ENCODE measurements at regions not wholly inside any gene's neighbourhood (a gene's known extent, or its start where the extent isn't known, plus 50 kb on each side); places are given as distances from the start of the nearest gene placed in this dataset.

DNA sequence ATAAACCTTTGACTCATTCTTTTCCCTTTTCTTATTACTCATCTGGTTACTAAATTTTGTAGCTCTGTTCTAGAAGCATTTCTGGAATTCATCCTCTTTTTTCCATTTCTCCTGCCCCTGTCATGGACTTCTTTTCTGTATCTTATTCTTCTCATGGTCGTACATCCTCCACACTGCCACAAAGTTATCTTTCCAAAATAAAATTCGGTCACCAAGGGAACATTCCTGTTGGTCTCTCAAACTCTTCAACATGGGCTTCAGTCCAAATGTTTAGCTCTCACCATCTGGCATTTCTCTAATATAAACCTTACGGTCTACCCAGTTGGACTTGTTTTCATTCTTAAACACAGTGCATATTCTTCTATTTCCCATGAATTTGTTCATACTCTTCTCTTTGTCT is 428.8 kb upstream of the ID4 start:
- Histone ChIP-seq H2AFZ (ENCODE audit: low read depth, low read length) (no peak overlapping the region), H4K20me1 (ENCODE audit: insufficient read depth, low read length) (no peaks in the 10 kb centered on the region), H3K4me1 (ENCODE audit: insufficient read depth, low read length) (no peaks in the 10 kb centered on the region), H3K4me3 (ENCODE audit: low read depth in 1 of 2, low read length in 2 of 2) (no peak overlapping the region), H3K36me3 (ENCODE audit: insufficient read depth, low read length) (no peaks in the 10 kb centered on the region), H3K27ac (ENCODE audit: low read length) (no peak overlapping the region), H3K9ac (ENCODE audit: low read depth, low read length) (no peak overlapping the region), H3K27me3 (ENCODE audit: insufficient read depth, low read length, poor library complexity) (no peaks in the 10 kb centered on the region), H3K79me2 (ENCODE audit: insufficient read depth, low read length) (no peaks in the 10 kb centered on the region), H3K4me2 (ENCODE audit: insufficient read depth, low read length) (no peak overlapping the region), H3K9me3 (ENCODE audit: insufficient read depth, low read length, severe bottlenecking) (no peaks in the 10 kb centered on the region)
- DNase-seq (no peak), ATAC-seq (ENCODE audit: insufficient read depth, low read depth) (no peak)
- TF ChIP-seq, protein P1, sequence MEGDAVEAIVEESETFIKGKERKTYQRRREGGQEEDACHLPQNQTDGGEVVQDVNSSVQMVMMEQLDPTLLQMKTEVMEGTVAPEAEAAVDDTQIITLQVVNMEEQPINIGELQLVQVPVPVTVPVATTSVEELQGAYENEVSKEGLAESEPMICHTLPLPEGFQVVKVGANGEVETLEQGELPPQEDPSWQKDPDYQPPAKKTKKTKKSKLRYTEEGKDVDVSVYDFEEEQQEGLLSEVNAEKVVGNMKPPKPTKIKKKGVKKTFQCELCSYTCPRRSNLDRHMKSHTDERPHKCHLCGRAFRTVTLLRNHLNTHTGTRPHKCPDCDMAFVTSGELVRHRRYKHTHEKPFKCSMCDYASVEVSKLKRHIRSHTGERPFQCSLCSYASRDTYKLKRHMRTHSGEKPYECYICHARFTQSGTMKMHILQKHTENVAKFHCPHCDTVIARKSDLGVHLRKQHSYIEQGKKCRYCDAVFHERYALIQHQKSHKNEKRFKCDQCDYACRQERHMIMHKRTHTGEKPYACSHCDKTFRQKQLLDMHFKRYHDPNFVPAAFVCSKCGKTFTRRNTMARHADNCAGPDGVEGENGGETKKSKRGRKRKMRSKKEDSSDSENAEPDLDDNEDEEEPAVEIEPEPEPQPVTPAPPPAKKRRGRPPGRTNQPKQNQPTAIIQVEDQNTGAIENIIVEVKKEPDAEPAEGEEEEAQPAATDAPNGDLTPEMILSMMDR (IDR thresholded peaks at IDR 0.05; ENCODE audit: borderline replicate concordance, extremely low read depth, low read length, poor library complexity, severe bottlenecking) = no peak
- TF ChIP-seq EZH2 (IDR thresholded peaks at IDR 0.05; ENCODE audit: borderline replicate concordance, low read depth, low read length, severe bottlenecking) = no peak

DNA sequence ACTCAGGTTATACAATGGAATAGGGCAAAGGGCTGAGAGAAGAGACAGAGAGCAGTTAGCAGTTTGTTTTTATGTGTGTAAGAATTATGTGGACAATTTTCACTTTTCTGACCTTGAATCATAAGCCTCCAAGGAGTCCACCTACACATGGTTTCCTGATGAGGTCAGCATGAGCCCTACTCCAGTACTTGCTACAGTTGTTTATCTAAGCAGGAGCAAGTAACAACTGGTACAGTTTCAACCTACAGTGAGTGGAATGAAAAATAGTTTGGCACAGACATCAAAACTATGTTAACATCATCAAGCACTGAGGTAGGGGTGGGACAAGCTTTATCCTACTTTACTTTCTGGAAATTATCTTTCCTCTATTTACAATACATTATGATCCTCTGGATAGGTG is 426.7 kb upstream of the ID4 start:
- H3K79me2 ChIP-seq (ENCODE audit: insufficient read depth, low read length) = no peaks in the 10 kb centered on the region
- no peak for ATAC-seq (ENCODE audit: insufficient read depth, low read depth)
- no peak overlapping the region for H3K27ac ChIP-seq (ENCODE audit: low read length)
- H2AFZ ChIP-seq (ENCODE audit: low read depth, low read length) = no peak overlapping the region
- TF ChIP-seq, protein P1 (IDR thresholded peaks at IDR 0.05; ENCODE audit: borderline replicate concordance, extremely low read depth, low read length, poor library complexity, severe bottlenecking) = no peak
- no peak for TF ChIP-seq EZH2 (IDR thresholded peaks at IDR 0.05; ENCODE audit: borderline replicate concordance, low read depth, low read length, severe bottlenecking)
- no peak overlapping the region for H3K4me2 ChIP-seq (ENCODE audit: insufficient read depth, low read length)
- H3K4me1 ChIP-seq (ENCODE audit: insufficient read depth, low read length) = no peaks in the 10 kb centered on the region
- no peaks in the 10 kb centered on the region for H4K20me1 ChIP-seq (ENCODE audit: insufficient read depth, low read length)
- DNase-seq = no peak
- H3K36me3 ChIP-seq (ENCODE audit: insufficient read depth, low read length) = no peaks in the 10 kb centered on the region
- H3K4me3 ChIP-seq (ENCODE audit: low read depth in 1 of 2, low read length in 2 of 2) = no peak overlapping the region
- H3K9ac ChIP-seq (ENCODE audit: low read depth, low read length) = no peak overlapping the region
- H3K9me3 ChIP-seq (ENCODE audit: insufficient read depth, low read length, severe bottlenecking) = no peaks in the 10 kb centered on the region
- H3K27me3 ChIP-seq (ENCODE audit: insufficient read depth, low read length, poor library complexity) = no peaks in the 10 kb centered on the region

DNA sequence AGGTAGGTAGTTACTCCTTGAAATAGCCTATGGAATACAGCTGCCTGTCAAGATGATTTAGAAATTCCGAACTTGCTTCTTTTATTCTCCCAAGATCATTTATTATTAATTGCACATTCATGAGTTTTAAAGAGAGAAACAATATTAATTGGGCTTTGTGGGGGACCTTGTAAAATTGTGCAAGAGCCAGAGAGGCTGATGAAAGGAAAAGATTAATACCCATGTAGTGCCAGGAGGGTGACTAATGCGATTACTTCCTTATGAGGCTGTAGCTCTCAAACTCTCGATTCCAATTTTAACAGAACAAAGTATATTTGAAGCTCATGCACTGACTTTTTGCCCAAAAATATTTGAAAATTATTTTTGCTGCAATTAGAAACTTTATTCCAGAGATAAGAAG is 423.8 kb upstream of the ID4 start:
- H3K4me2 ChIP-seq (ENCODE audit: insufficient read depth, low read length) = no peak overlapping the region
- TF ChIP-seq, protein P1 (IDR thresholded peaks at IDR 0.05; ENCODE audit: borderline replicate concordance, extremely low read depth, low read length, poor library complexity, severe bottlenecking) = no peak
- no peak for TF ChIP-seq EZH2 (IDR thresholded peaks at IDR 0.05; ENCODE audit: borderline replicate concordance, low read depth, low read length, severe bottlenecking)
- DNase-seq = no peak
- no peak overlapping the region for H3K9ac ChIP-seq (ENCODE audit: low read depth, low read length)
- no peaks in the 10 kb centered on the region for H3K27me3 ChIP-seq (ENCODE audit: insufficient read depth, low read length, poor library complexity)
- no peak overlapping the region for H2AFZ ChIP-seq (ENCODE audit: low read depth, low read length)
- H3K79me2 ChIP-seq (ENCODE audit: insufficient read depth, low read length) = no peaks in the 10 kb centered on the region
- no peaks in the 10 kb centered on the region for H4K20me1 ChIP-seq (ENCODE audit: insufficient read depth, low read length)
- no peak overlapping the region for H3K4me3 ChIP-seq (ENCODE audit: low read depth in 1 of 2, low read length in 2 of 2)
- H3K36me3 ChIP-seq (ENCODE audit: insufficient read depth, low read length) = no peaks in the 10 kb centered on the region
- peaks cover 4% of the 10 kb centered on the region for H3K9me3 ChIP-seq (ENCODE audit: insufficient read depth, low read length, severe bottlenecking)
- ATAC-seq (ENCODE audit: insufficient read depth, low read depth) = no peak
- H3K27ac ChIP-seq (ENCODE audit: low read length) = no peak overlapping the region
- no peaks in the 10 kb centered on the region for H3K4me1 ChIP-seq (ENCODE audit: insufficient read depth, low read length)
